ENCODE measurements at regions not wholly inside any gene's neighbourhood (a gene's known extent, or its start where the extent isn't known, plus 50 kb on each side); places are given as distances from the start of the nearest gene placed in this dataset.
"Not testable (repeated sequence)": the region's sequence is repeated elsewhere in the genome, so short reads cannot be mapped to it uniquely, and the experiment has no call there.

DNA sequence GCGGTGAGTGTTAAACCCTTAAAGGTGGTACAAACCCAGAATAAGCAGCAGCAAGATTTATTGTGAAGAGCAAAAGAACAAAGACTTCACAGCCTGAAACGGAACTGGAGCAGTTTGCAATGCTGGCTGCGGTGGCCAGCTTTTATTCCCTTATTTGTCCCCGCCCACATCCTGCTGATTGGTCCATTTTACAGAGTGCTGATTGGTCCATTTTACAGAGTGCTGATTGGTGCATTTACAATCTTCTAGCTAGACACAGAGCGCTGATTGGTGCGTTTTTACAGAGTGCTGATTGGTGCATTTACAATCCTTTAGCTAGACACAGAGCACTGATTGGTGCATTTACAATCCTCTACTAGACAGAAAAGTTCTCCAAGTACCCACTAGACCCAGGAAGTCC, 73.6 kb upstream of the GTF3A start:
- not testable (repeated sequence) for H3K4me1 ChIP-seq (ENCODE audit: control insufficient read depth, insufficient read depth, low read length); H3K4me3 ChIP-seq (ENCODE audit: low read length); H3K9me3 ChIP-seq (ENCODE audit: control insufficient read depth, low read length); H3K9ac ChIP-seq (ENCODE audit: low read length); H3K36me3 ChIP-seq (ENCODE audit: control insufficient read depth, insufficient read depth, low read length, severe bottlenecking); DNase-seq (ENCODE audit: low read depth)
- peaks cover 24% of the 10 kb centered on the region for H3K27me3 ChIP-seq (replicated peaks; ENCODE audit: control insufficient read depth, insufficient read depth, low read length)

DNA sequence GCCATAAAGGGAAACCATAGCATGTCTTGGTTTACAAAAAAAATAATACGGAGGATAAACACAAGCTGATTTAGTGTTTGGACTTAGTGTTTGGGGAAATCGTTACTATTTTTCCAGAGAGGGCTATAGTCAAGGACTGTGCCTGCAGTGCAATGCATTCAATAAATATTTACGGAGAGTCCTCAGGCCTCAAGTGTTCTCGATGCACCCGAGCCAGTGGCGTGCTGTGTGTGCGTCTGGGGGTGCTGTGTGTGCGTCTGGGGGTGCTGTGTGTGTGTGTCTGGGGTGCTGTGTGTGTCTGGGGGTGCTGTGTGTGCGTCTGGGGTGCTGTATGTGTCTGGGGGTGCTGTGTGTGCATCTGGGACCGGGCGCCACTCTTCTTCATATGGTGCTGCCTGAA, 71.7 kb upstream of the GTF3A start:
- H3K9ac ChIP-seq (ENCODE audit: low read length) = no peak overlapping the region
- H3K4me1 ChIP-seq (ENCODE audit: control insufficient read depth, insufficient read depth, low read length) = peaks cover 8% of the 10 kb centered on the region
- no peaks in the 10 kb centered on the region for H3K36me3 ChIP-seq (ENCODE audit: control insufficient read depth, insufficient read depth, low read length, severe bottlenecking)
- DNase-seq (ENCODE audit: low read depth) = no peak
- H3K27me3 ChIP-seq (replicated peaks; ENCODE audit: control insufficient read depth, insufficient read depth, low read length) = peaks cover 12% of the 10 kb centered on the region
- no peaks in the 10 kb centered on the region for H3K9me3 ChIP-seq (ENCODE audit: control insufficient read depth, low read length)
- no peak overlapping the region for H3K4me3 ChIP-seq (ENCODE audit: low read length)

DNA sequence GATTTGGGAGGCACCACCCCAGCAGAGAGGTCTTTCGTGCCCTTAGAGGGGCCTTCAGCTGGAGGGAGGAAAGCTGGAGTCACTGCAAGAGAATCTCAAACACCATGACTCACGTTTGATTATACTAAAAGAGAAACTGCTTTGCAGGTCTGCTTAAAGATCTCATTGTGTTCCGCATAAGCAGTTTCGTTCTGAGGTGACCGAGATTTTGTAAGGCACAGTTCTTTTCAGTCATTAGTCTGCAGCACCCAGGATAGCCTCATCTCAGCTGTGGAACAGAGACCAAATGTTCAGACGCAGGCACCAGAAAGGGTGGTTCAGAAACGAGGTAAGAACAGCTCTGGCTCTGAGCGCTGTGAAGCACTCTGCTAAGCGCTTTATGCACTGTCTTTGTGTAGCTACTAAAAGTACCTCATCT, 71.2 kb upstream of the GTF3A start:
- H3K9ac ChIP-seq (ENCODE audit: low read length) = no peak overlapping the region
- no peak for DNase-seq (ENCODE audit: low read depth)
- peaks cover 8% of the 10 kb centered on the region for H3K4me1 ChIP-seq (ENCODE audit: control insufficient read depth, insufficient read depth, low read length)
- H3K4me3 ChIP-seq (ENCODE audit: low read length) = no peak overlapping the region
- no peaks in the 10 kb centered on the region for H3K9me3 ChIP-seq (ENCODE audit: control insufficient read depth, low read length)
- H3K27me3 ChIP-seq (replicated peaks; ENCODE audit: control insufficient read depth, insufficient read depth, low read length) = peaks cover 8% of the 10 kb centered on the region
- no peaks in the 10 kb centered on the region for H3K36me3 ChIP-seq (ENCODE audit: control insufficient read depth, insufficient read depth, low read length, severe bottlenecking)

DNA sequence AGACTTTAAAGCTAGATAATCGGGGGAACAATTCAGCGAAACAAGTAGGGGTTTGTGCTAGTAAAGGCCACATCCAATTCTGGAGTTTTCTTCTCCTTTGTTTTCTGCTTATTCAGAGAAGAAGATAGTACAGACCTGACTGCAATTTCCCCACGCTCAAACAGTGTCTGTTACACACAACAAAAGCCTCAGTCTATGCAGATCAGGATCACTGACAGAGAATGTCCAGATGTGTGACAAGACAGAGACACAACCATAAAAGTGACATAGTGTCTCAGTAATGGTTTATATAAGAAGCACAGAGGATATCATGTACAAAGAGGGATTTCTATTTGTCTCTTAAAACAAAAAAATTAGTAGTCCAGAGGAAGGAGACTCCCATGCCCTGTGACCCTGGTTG, 70.7 kb upstream of the GTF3A start:
- no peaks in the 10 kb centered on the region for H3K36me3 ChIP-seq (ENCODE audit: control insufficient read depth, insufficient read depth, low read length, severe bottlenecking)
- H3K27me3 ChIP-seq (replicated peaks; ENCODE audit: control insufficient read depth, insufficient read depth, low read length) = peaks cover 3% of the 10 kb centered on the region
- H3K9me3 ChIP-seq (ENCODE audit: control insufficient read depth, low read length) = no peaks in the 10 kb centered on the region
- H3K4me1 ChIP-seq (ENCODE audit: control insufficient read depth, insufficient read depth, low read length) = peaks cover 8% of the 10 kb centered on the region
- no peak for DNase-seq (ENCODE audit: low read depth)
- no peak overlapping the region for H3K9ac ChIP-seq (ENCODE audit: low read length)
- H3K4me3 ChIP-seq (ENCODE audit: low read length) = no peak overlapping the region

DNA sequence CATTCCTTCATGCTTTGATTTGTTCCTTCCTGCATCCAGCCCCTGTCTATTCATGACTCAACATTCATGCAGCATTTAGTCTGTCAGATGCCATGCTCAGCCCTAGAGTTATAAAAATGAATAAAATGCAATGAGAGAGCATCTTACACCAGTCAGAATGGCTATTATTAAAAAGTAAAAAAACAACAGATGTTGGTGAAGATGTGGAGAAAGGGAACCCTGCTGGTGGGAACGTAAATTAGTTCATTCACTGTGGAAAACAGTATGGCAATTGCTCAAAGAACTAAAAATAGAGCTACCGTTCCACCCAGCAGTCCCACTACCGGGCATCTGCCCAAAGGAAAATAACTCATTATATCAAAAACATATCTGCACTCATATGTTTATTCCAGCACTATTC, 70.0 kb upstream of the GTF3A start:
- Histone ChIP-seq H3K36me3 (ENCODE audit: control insufficient read depth, insufficient read depth, low read length, severe bottlenecking) (no peaks in the 10 kb centered on the region), H3K4me1 (ENCODE audit: control insufficient read depth, insufficient read depth, low read length) (peaks cover 8% of the 10 kb centered on the region), H3K4me3 (ENCODE audit: low read length) (no peak overlapping the region), H3K9ac (ENCODE audit: low read length) (no peak overlapping the region), H3K27me3 (replicated peaks; ENCODE audit: control insufficient read depth, insufficient read depth, low read length) (peaks cover 3% of the 10 kb centered on the region), H3K9me3 (ENCODE audit: control insufficient read depth, low read length) (no peaks in the 10 kb centered on the region)
- DNase-seq (ENCODE audit: low read depth) = peak; percentile 45

DNA sequence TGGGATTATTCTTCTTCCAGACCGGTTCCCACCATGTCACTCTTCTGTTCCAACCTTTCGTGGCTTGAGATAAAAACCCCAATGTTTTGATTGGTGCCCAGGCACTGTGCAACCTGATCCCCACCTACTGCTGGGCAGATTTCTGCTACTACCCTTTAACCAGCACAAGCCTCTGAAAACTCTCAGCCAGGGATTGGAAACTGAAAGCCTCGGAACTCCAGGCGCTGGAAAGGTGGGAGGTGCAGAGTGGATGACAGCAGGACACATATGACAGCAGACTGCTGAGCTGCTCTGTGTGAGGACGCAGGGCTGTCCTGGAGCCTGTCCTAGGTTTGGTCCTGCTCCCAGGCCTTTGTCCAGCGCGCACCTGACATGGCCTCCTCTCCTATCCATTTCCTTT, 68.5 kb upstream of the GTF3A start:
- Histone ChIP-seq H3K27me3 (replicated peaks; ENCODE audit: control insufficient read depth, insufficient read depth, low read length) (peaks cover 3% of the 10 kb centered on the region), H3K9ac (ENCODE audit: low read length) (no peak overlapping the region), H3K9me3 (ENCODE audit: control insufficient read depth, low read length) (no peaks in the 10 kb centered on the region), H3K4me3 (ENCODE audit: low read length) (no peak overlapping the region), H3K36me3 (ENCODE audit: control insufficient read depth, insufficient read depth, low read length, severe bottlenecking) (no peaks in the 10 kb centered on the region), H3K4me1 (ENCODE audit: control insufficient read depth, insufficient read depth, low read length) (peaks cover 8% of the 10 kb centered on the region)
- no peak for DNase-seq (ENCODE audit: low read depth)

DNA sequence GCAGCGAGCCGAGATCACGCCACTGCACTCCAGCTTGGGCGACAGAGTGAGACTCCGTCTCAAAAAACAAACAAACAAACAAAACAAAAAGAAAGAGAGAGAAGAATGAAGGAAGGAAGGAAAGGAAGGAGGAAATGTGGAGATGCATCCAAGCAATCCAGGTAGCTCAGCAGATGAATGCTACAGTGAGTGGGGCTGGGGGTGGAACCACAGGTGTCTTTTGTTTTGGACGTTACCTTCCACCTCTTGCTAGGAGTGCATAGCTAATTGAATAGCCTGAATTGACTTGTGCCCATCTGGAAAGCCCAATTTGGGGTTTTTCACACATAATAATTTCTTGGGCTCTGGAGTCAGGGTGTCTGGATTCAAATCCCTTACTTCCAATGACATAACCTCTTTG, 66.0 kb upstream of the GTF3A start:
- no peak for DNase-seq (ENCODE audit: low read depth)
- no peaks in the 10 kb centered on the region for H3K9me3 ChIP-seq (ENCODE audit: control insufficient read depth, low read length)
- H3K4me1 ChIP-seq (ENCODE audit: control insufficient read depth, insufficient read depth, low read length) = peaks cover 15% of the 10 kb centered on the region
- H3K36me3 ChIP-seq (ENCODE audit: control insufficient read depth, insufficient read depth, low read length, severe bottlenecking) = no peaks in the 10 kb centered on the region
- no peak overlapping the region for H3K9ac ChIP-seq (ENCODE audit: low read length)
- peaks cover 16% of the 10 kb centered on the region for H3K27me3 ChIP-seq (replicated peaks; ENCODE audit: control insufficient read depth, insufficient read depth, low read length)
- H3K4me3 ChIP-seq (ENCODE audit: low read length) = no peak overlapping the region

DNA sequence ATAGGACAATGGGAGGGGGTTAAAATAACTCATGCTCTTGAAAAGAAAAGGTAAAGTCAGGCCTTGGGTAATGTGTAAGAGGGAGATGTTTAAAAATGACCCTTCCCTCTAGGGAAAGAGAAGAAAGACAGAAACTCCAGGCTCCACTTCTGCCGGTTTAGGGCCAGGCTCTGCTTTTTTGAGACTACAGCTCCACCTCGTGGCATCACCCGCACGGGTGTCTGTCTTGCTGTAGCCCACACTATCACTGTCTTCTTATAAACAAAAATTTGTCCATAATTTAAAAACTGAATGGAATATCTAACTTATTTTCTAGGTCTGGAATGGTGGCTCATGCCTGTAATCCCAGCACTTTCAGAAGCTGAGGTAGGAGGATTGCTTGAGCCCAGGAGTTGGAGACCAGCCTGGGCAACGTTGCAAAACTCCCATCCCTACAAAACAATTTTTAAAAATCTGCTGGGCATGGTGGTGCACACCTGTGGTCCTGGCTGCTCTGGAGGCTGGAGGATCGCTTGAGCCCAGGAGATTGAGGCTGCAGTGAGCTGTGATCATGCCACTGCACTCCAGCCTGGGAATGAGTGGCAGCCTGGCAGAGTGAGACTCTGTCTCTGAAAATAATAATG, 65.1 kb upstream of the GTF3A start:
- Histone ChIP-seq H3K4me3 (ENCODE audit: low read length) (no peak overlapping the region), H3K4me1 (ENCODE audit: control insufficient read depth, insufficient read depth, low read length) (peaks cover 11% of the 10 kb centered on the region), H3K36me3 (ENCODE audit: control insufficient read depth, insufficient read depth, low read length, severe bottlenecking) (no peaks in the 10 kb centered on the region), H3K9me3 (ENCODE audit: control insufficient read depth, low read length) (no peaks in the 10 kb centered on the region), H3K27me3 (replicated peaks; ENCODE audit: control insufficient read depth, insufficient read depth, low read length) (peaks cover 19% of the 10 kb centered on the region), H3K9ac (ENCODE audit: low read length) (no peak overlapping the region)
- peak; percentile 88 for DNase-seq (ENCODE audit: low read depth)

DNA sequence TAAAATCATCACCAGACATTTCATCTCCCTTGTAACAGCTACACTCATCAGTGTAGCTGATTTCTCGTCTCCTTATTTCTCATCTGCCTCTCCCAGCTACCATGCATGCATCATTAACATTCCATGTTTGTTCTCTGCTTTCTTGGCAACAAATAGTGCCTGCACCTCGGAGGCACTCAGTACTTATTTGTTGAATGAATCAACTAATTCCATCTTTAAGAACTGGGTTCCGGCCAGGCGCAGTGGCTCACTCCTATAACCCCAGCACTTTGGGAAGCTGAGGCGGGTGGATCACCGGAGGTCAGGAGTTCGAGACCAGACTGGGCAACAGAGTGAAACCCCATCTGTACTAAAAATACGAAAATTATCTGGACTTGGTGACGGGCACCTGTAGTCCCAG, 63.9 kb upstream of the GTF3A start:
- H3K27me3 ChIP-seq (replicated peaks; ENCODE audit: control insufficient read depth, insufficient read depth, low read length) = peaks cover 27% of the 10 kb centered on the region
- H3K9ac ChIP-seq (ENCODE audit: low read length) = no peak overlapping the region
- H3K36me3 ChIP-seq (ENCODE audit: control insufficient read depth, insufficient read depth, low read length, severe bottlenecking) = no peaks in the 10 kb centered on the region
- peaks cover 7% of the 10 kb centered on the region for H3K4me1 ChIP-seq (ENCODE audit: control insufficient read depth, insufficient read depth, low read length)
- H3K9me3 ChIP-seq (ENCODE audit: control insufficient read depth, low read length) = no peaks in the 10 kb centered on the region
- DNase-seq (ENCODE audit: low read depth) = no peak
- H3K4me3 ChIP-seq (ENCODE audit: low read length) = no peak overlapping the region

DNA sequence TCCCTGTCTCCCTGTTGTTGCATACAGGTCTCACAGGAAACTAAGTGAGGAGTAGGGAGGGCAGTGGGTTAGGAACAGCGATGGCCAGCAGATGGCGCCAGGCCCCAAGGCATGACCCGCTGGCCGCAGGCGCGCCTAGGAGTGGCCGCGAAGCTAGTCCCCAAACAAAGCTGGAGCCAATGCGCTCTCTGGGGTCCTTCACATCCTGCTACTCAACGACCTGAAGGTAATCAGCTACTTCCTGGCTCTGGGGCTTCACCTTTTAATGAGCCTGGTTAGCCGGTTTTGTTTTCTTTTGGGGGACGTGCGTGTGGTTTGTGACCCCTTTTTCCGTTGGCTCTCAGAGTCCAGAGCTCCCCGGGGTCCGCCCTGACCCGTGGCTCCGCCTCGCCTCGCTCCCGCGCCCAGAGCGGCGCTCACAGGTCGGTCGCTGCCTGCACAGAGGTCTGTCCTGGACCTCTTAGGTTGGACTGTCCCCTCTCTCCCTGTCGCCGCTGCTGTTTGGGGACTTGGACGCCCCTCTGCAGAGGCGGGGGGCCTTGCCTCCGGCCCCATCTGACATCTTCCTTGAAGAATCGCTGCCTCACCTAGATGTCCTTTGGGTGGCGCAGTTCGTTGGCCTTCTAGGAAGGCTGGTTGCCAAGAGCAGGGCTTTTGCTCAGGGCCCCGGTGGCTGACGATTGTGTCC, 62.2 kb upstream of the GTF3A start:
- peak overlapping the region; percentile 71 for H3K9ac ChIP-seq (ENCODE audit: low read length)
- DNase-seq (ENCODE audit: low read depth) = peak; percentile 92
- no peaks in the 10 kb centered on the region for H3K36me3 ChIP-seq (ENCODE audit: control insufficient read depth, insufficient read depth, low read length, severe bottlenecking)
- peak overlapping the region; percentile 80 for H3K4me3 ChIP-seq (ENCODE audit: low read length)
- peaks cover 7% of the 10 kb centered on the region for H3K4me1 ChIP-seq (ENCODE audit: control insufficient read depth, insufficient read depth, low read length)
- H3K27me3 ChIP-seq (replicated peaks; ENCODE audit: control insufficient read depth, insufficient read depth, low read length) = peaks cover 31% of the 10 kb centered on the region
- H3K9me3 ChIP-seq (ENCODE audit: control insufficient read depth, low read length) = no peaks in the 10 kb centered on the region

DNA sequence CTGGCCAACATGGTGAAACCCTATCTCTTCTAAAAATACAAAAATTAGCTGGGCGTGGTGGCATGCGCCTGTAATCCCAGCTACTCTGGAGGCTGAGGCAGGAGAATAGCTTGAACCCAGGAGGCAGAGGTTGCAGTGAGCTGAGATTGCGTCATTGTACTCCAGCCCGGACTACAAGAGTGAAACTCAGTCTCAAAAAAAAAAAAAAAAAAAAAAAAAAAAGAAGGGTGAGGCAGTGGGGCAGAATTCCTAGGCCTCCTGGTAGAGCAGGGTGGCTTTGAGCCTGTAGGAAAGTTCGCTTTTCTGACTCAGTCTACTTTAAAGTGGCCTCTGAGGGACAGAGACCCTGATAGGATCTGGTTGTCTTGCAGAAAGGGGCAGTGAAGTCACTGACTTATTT, 60.8 kb upstream of the GTF3A start:
- not testable (repeated sequence) for DNase-seq (ENCODE audit: low read depth)

DNA sequence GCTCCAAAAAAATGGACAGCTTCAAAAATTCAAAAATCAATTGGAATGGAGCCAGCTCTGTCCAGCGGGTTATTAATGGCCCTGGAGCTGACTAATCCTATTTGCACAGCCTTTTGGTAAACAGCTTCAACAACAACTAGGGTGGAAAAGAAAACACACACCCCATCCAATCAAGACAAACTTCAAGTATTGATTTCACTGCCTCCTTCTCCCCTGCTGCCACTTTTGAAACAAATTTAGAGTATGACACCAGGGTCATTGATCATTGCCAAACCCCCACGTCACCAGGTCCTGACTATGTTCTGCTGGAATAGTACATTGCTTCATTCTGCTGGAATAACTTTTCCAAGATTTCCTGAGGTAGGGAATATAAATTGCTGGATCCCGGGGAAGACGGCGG, 56.8 kb upstream of the GTF3A start:
- H3K9ac ChIP-seq (ENCODE audit: low read length) = no peak overlapping the region
- no peak overlapping the region for H3K4me3 ChIP-seq (ENCODE audit: low read length)
- H3K4me1 ChIP-seq (ENCODE audit: control insufficient read depth, insufficient read depth, low read length) = peaks cover 1% of the 10 kb centered on the region
- peaks cover 56% of the 10 kb centered on the region for H3K27me3 ChIP-seq (replicated peaks; ENCODE audit: control insufficient read depth, insufficient read depth, low read length)
- peaks cover 9% of the 10 kb centered on the region for H3K9me3 ChIP-seq (ENCODE audit: control insufficient read depth, low read length)
- no peaks in the 10 kb centered on the region for H3K36me3 ChIP-seq (ENCODE audit: control insufficient read depth, insufficient read depth, low read length, severe bottlenecking)
- no peak for DNase-seq (ENCODE audit: low read depth)

More for the DNA sequence above, 60.8 kb upstream of the GTF3A start:
- H3K36me3 ChIP-seq (ENCODE audit: control insufficient read depth, insufficient read depth, low read length, severe bottlenecking); H3K4me3 ChIP-seq (ENCODE audit: low read length); H3K9me3 ChIP-seq (ENCODE audit: control insufficient read depth, low read length); H3K4me1 ChIP-seq (ENCODE audit: control insufficient read depth, insufficient read depth, low read length); H3K9ac ChIP-seq (ENCODE audit: low read length): not testable (repeated sequence)
- H3K27me3 ChIP-seq (replicated peaks; ENCODE audit: control insufficient read depth, insufficient read depth, low read length) = peaks cover 40% of the 10 kb centered on the region
